Activated CD8-positive, alpha-beta T cell treated with anti-CD3 and anti-CD28 coated beads, Interleukin-2, amount 10 ng/mL, durations not matched to agents 7 days and 5 days (primary cell): ENCODE measurements at regions not wholly inside any gene's neighbourhood (a gene's known extent, or its start where the extent isn't known, plus 50 kb on each side); places are given as distances from the start of the nearest gene placed in this dataset.

Source experiments
- ATAC-seq: fragments of 150-1000 bp; cut with Tn5 transposase; one replicate; pipeline ENCODE4 v1.10.0; 2021; ENCODE audit warnings: moderate library complexity
- CTCF ChIA-PET: fragments of 350-600 bp; sonication (Branson Sonifier 250); formaldehyde crosslinking; loops from one replicate; lab custom pipeline; 2021; ENCODE audit warnings: antibody characterized with exemption; lab: Charles Lee
- POLR2A ChIA-PET: fragments of 350-600 bp; sonication (Branson Sonifier 250); formaldehyde crosslinking; loops from one replicate; lab custom pipeline; 2021; ENCODE audit warnings: antibody characterized with exemption; lab: Charles Lee
- DNase-seq: peaks from one replicate; pipeline ENCODE4 v3.0.0-alpha.2; 2020
- H3K27ac Mint-ChIP-seq: one replicate; pipeline ENCODE4 v1.8.0; 2021; ENCODE audit warnings: mild to moderate bottlenecking, mixed read lengths
- H3K27me3 Mint-ChIP-seq: one replicate; pipeline ENCODE4 v1.8.0; 2021; ENCODE audit warnings: low read depth, mixed read lengths
- H3K36me3 Mint-ChIP-seq: one replicate; pipeline ENCODE4 v1.8.0; 2021; ENCODE audit warnings: low read depth, mixed read lengths
- H3K4me1 Mint-ChIP-seq: one replicate; pipeline ENCODE4 v1.8.0; 2021; ENCODE audit warnings: low read depth, mixed read lengths
- H3K4me3 Mint-ChIP-seq: one replicate; pipeline ENCODE4 v1.8.0; 2021; ENCODE audit warnings: mild to moderate bottlenecking, mixed read lengths
- H3K9me3 Mint-ChIP-seq: one replicate; pipeline ENCODE4 v1.8.0; 2022; ENCODE audit warnings: mixed read lengths; ENCODE audit not compliant: insufficient read depth

GRCh38 chr5:89871906-89872305 lies 537.6 kb downstream of the CETN3 start:
- Mint-ChIP-seq H3K36me3 (no peaks in the 10 kb centered on the region), H3K4me1 (no peaks in the 10 kb centered on the region), H3K9me3 (no peaks in the 10 kb centered on the region), H3K4me3 (no peak overlapping the region), H3K27me3 (no peaks in the 10 kb centered on the region), H3K27ac (no peak overlapping the region)
- no peak for DNase-seq
- CTCF ChIA-PET = no interaction called here
- POLR2A ChIA-PET = no interaction called here
- ATAC-seq = no peak

- ATAC-seq = no peak
These were observed 540.2 kb downstream of the CETN3 start for GRCh38 chr5:89869346-89869745.

GRCh38 chr5:89866410-89866809 lies 543.1 kb downstream of the CETN3 start:
- Mint-ChIP-seq H3K27ac (no peak overlapping the region), H3K4me1 (no peaks in the 10 kb centered on the region), H3K9me3 (no peaks in the 10 kb centered on the region), H3K4me3 (no peak overlapping the region), H3K27me3 (no peaks in the 10 kb centered on the region), H3K36me3 (no peaks in the 10 kb centered on the region)
- no peak for DNase-seq
- no peak for ATAC-seq
- POLR2A ChIA-PET = no interaction called here
- CTCF ChIA-PET = no interaction called here

More at GRCh38 chr5:89869346-89869745, 540.2 kb downstream of the CETN3 start:
- H3K27ac Mint-ChIP-seq = no peak overlapping the region
- no peaks in the 10 kb centered on the region for H3K27me3 Mint-ChIP-seq
- DNase-seq = no peak
- no peaks in the 10 kb centered on the region for H3K4me1 Mint-ChIP-seq
- ChIA-PET CTCF (no interaction called here), POLR2A (no interaction called here)
- no peaks in the 10 kb centered on the region for H3K9me3 Mint-ChIP-seq
- H3K36me3 Mint-ChIP-seq = no peaks in the 10 kb centered on the region
- no peak overlapping the region for H3K4me3 Mint-ChIP-seq

GRCh38 chr5:89864941-89865340 lies 544.6 kb downstream of the CETN3 start:
- Mint-ChIP-seq H3K27ac (no peak overlapping the region), H3K36me3 (no peaks in the 10 kb centered on the region), H3K4me1 (no peaks in the 10 kb centered on the region), H3K4me3 (no peak overlapping the region), H3K9me3 (no peaks in the 10 kb centered on the region), H3K27me3 (no peaks in the 10 kb centered on the region)
- ChIA-PET CTCF (no interaction called here), POLR2A (no interaction called here)
- ATAC-seq (no peak), DNase-seq (no peak)

- H3K27ac Mint-ChIP-seq = no peak overlapping the region
- H3K9me3 Mint-ChIP-seq = peaks cover 6% of the 10 kb centered on the region
- ChIA-PET POLR2A (no interaction called here), CTCF (no interaction called here)
- H3K4me3 Mint-ChIP-seq = no peak overlapping the region
- no peaks in the 10 kb centered on the region for H3K4me1 Mint-ChIP-seq
- H3K36me3 Mint-ChIP-seq = no peaks in the 10 kb centered on the region
- ATAC-seq (no peak), DNase-seq (no peak)
- H3K27me3 Mint-ChIP-seq = no peaks in the 10 kb centered on the region
These were observed 551.8 kb downstream of the CETN3 start for GRCh38 chr5:89857790-89858189.

- CTCF ChIA-PET = no interaction called here
- POLR2A ChIA-PET = no interaction called here
These were observed 554.1 kb downstream of the CETN3 start for GRCh38 chr5:89855417-89855816.

GRCh38 chr5:89851911-89852310 lies 557.6 kb downstream of the CETN3 start:
- ChIA-PET CTCF (no interaction called here), POLR2A (no interaction called here)
- DNase-seq (no peak), ATAC-seq (no peak)
- no peaks in the 10 kb centered on the region for H3K4me1 Mint-ChIP-seq
- no peak overlapping the region for H3K27ac Mint-ChIP-seq
- H3K4me3 Mint-ChIP-seq = no peak overlapping the region
- H3K27me3 Mint-ChIP-seq = no peaks in the 10 kb centered on the region
- no peaks in the 10 kb centered on the region for H3K9me3 Mint-ChIP-seq
- H3K36me3 Mint-ChIP-seq = no peaks in the 10 kb centered on the region

More at GRCh38 chr5:89855417-89855816, 554.1 kb downstream of the CETN3 start:
- Mint-ChIP-seq H3K36me3 (no peaks in the 10 kb centered on the region), H3K27ac (no peak overlapping the region), H3K4me1 (no peaks in the 10 kb centered on the region), H3K9me3 (peaks cover 6% of the 10 kb centered on the region), H3K4me3 (no peak overlapping the region), H3K27me3 (no peaks in the 10 kb centered on the region)
- DNase-seq = no peak
- no peak for ATAC-seq

GRCh38 chr5:89850513-89850865 lies 559.1 kb downstream of the CETN3 start:
- Mint-ChIP-seq H3K27me3 (no peaks in the 10 kb centered on the region), H3K4me3 (no peak overlapping the region), H3K27ac (no peak overlapping the region), H3K36me3 (no peaks in the 10 kb centered on the region), H3K4me1 (no peaks in the 10 kb centered on the region), H3K9me3 (no peaks in the 10 kb centered on the region)
- DNase-seq (no peak), ATAC-seq (no peak)
- CTCF ChIA-PET = no interaction called here
- POLR2A ChIA-PET = no interaction called here

GRCh38 chr5:89849830-89850512 lies 559.6 kb downstream of the CETN3 start:
- no peaks in the 10 kb centered on the region for H3K4me1 Mint-ChIP-seq
- CTCF ChIA-PET = no interaction called here
- no peak overlapping the region for H3K4me3 Mint-ChIP-seq
- DNase-seq (no peak), ATAC-seq (no peak)
- H3K9me3 Mint-ChIP-seq = no peaks in the 10 kb centered on the region
- POLR2A ChIA-PET = no interaction called here
- no peak overlapping the region for H3K27ac Mint-ChIP-seq
- no peaks in the 10 kb centered on the region for H3K36me3 Mint-ChIP-seq
- no peaks in the 10 kb centered on the region for H3K27me3 Mint-ChIP-seq

- no peaks in the 10 kb centered on the region for H3K9me3 Mint-ChIP-seq
- CTCF ChIA-PET = no interaction called here
- no peaks in the 10 kb centered on the region for H3K36me3 Mint-ChIP-seq
- ATAC-seq (no peak), DNase-seq (no peak)
- H3K4me1 Mint-ChIP-seq = no peaks in the 10 kb centered on the region
- no peak overlapping the region for H3K4me3 Mint-ChIP-seq
- no peaks in the 10 kb centered on the region for H3K27me3 Mint-ChIP-seq
- H3K27ac Mint-ChIP-seq = no peak overlapping the region
- POLR2A ChIA-PET = no interaction called here
These were observed 561.8 kb downstream of the CETN3 start for GRCh38 chr5:89847743-89848142.

- Mint-ChIP-seq H3K27ac (no peak overlapping the region), H3K27me3 (no peaks in the 10 kb centered on the region), H3K9me3 (no peaks in the 10 kb centered on the region), H3K36me3 (no peaks in the 10 kb centered on the region), H3K4me1 (no peaks in the 10 kb centered on the region), H3K4me3 (no peak overlapping the region)
- ATAC-seq = no peak
- DNase-seq = no peak
- ChIA-PET POLR2A (no interaction called here), CTCF (no interaction called here)
These were observed 565.0 kb downstream of the CETN3 start for GRCh38 chr5:89844548-89844947.

GRCh38 chr5:89842531-89842930 lies 567.0 kb downstream of the CETN3 start:
- ChIA-PET POLR2A (no interaction called here), CTCF (no interaction called here)
- DNase-seq (no peak), ATAC-seq (no peak)
- H3K9me3 Mint-ChIP-seq = no peaks in the 10 kb centered on the region
- no peaks in the 10 kb centered on the region for H3K36me3 Mint-ChIP-seq
- no peak overlapping the region for H3K27ac Mint-ChIP-seq
- H3K4me1 Mint-ChIP-seq = no peaks in the 10 kb centered on the region
- H3K27me3 Mint-ChIP-seq = no peaks in the 10 kb centered on the region
- H3K4me3 Mint-ChIP-seq = no peak overlapping the region

GRCh38 chr5:89840906-89841305 lies 568.6 kb downstream of the CETN3 start:
- ChIA-PET CTCF (no interaction called here), POLR2A (no interaction called here)
- H3K9me3 Mint-ChIP-seq = no peaks in the 10 kb centered on the region
- no peaks in the 10 kb centered on the region for H3K36me3 Mint-ChIP-seq
- H3K27me3 Mint-ChIP-seq = no peaks in the 10 kb centered on the region
- DNase-seq = no peak
- no peak overlapping the region for H3K27ac Mint-ChIP-seq
- ATAC-seq = no peak
- no peaks in the 10 kb centered on the region for H3K4me1 Mint-ChIP-seq
- no peak overlapping the region for H3K4me3 Mint-ChIP-seq
